Stomach (tissue), 8 donors: ENCODE measurements at regions not wholly inside any gene's neighbourhood (a gene's known extent, or its start where the extent isn't known, plus 50 kb on each side); places are given as distances from the start of the nearest gene placed in this dataset.
A peak's percentile ranks its signal among the peaks of the same experiment; 100 is the strongest.

Experiments used
- DNase-seq, 2 donors: peaks; one replicate each; pipeline versions ENCODE4 v3.0.0 to v3.0.0-alpha.2; 2013 to 2019
- H3K27ac ChIP-seq, 5 donors: fragments of 200-600 bp in 4 of 5; sonication (generic) in 4 of 5; one replicate each; pipeline ENCODE4 v1.5.1; 2013 to 2019; ENCODE audit warnings: mild to moderate bottlenecking in 1 of 5, moderate library complexity in 1 of 5
- H3K27me3 ChIP-seq, 3 donors: fragments of 200-600 bp; sonication (generic); one replicate each; pipeline ENCODE4 v1.5.1; 2017 to 2019; ENCODE audit warnings: mixed run types in 1 of 3
- H3K36me3 ChIP-seq, 4 donors: fragments of 200-600 bp; sonication (generic); 1 replicate in 3 of 4; 2 replicates in 1 of 4; pipeline ENCODE4 v1.5.1; 2016 to 2019
- H3K4me1 ChIP-seq, 4 donors: fragments of 200-600 bp; sonication (generic); one replicate each; pipeline ENCODE4 v1.5.1; 2016 to 2019
- H3K4me3 ChIP-seq, 4 donors: fragments of 200-600 bp; sonication (generic) in 3 of 4; one replicate each; pipeline ENCODE4 v1.5.1; 2016 to 2019; ENCODE audit warnings: mild to moderate bottlenecking in 1 of 4
- H3K9me3 ChIP-seq, 4 donors: fragments of 200-600 bp; sonication (generic); one replicate each; pipeline ENCODE4 v1.5.1; 2016 to 2019
- EP300 ChIP-seq: sonication (generic); formaldehyde crosslinking; IDR thresholded peaks from one replicate; pipeline ENCODE4 v1.6.1; 2017; ENCODE audit warnings: antibody characterized with exemption
- POLR2A ChIP-seq, 4 donors: fragments of 450-650 bp; IDR thresholded peaks; one replicate each; pipeline ENCODE4 v1.6.1; 2016; ENCODE audit warnings: antibody characterized with exemption in 4 of 4, control low read depth in 2 of 4, mild to moderate bottlenecking in 1 of 4, moderate library complexity in 1 of 4
- POLR2AphosphoS5 ChIP-seq, 3 donors: sonication (generic); formaldehyde crosslinking; IDR thresholded peaks; one replicate each; pipeline ENCODE4 v1.6.1; 2016; ENCODE audit warnings: antibody characterized with exemption in 3 of 3
- WGBS, 5 donors: extraction: QIAGEN DNeasy Blood & Tissue Kit in 3 of 5; methylation state at CpG; one replicate each; pipeline versions ENCODE4 v1.1.5 to v1.1.7; 2013 to 2018; 5-methylcytosine and 5-hydroxymethylcytosine counted together
- intact Hi-C: fragments of 100-400 bp; cut with DNase I; formaldehyde crosslinking; loops from one replicate; pipeline ENCODE4 v1.15.1; 2023; ENCODE audit warnings: low total_unique reads
- TF ChIP-seq, protein P1 (sequence below), 7 experiments: fragments of 450-650 bp in 4 of 7; fragments of 200-600 bp in 3 of 7; sonication (generic) in 3 of 7; IDR thresholded peaks; one replicate each; pipeline ENCODE4 v1.5.1; 2016 to 2019; ENCODE audit warnings: antibody characterized with exemption in 7 of 7, control low read depth in 2 of 7, mild to moderate bottlenecking in 1 of 7
- donor health status: healthy with polysubstance abuse.
- donor health status: Bipolar disorder and iron deficiency.
- donor health status: healthy.

DNA sequence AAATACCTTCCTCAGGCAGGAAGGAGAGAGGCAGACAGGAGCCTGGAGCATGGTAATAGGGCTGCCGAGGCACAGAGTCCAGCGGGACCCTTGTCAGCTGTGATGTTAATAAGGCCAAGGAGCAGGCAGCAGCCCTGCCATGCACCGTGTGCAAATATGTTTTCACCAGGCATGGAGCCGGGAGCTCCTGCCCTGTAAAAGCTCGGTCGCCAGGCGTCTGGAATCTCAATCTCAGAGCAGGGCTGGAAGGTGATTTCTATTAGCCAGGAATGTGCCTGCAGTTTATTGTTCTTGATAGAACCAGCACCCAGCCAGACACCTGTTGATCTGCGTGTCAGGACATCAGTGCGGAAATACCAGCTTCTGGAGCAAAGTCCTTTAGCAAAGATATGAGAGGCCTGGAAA lies 469.8 kb downstream of the GLRX3 start:
- TF ChIP-seq EP300 (no peak), POLR2A (IDR thresholded peaks at IDR 0.05) (no peak), POLR2AphosphoS5 (IDR thresholded peaks at IDR 0.05) (no peak)
- TF ChIP-seq, protein P1, sequence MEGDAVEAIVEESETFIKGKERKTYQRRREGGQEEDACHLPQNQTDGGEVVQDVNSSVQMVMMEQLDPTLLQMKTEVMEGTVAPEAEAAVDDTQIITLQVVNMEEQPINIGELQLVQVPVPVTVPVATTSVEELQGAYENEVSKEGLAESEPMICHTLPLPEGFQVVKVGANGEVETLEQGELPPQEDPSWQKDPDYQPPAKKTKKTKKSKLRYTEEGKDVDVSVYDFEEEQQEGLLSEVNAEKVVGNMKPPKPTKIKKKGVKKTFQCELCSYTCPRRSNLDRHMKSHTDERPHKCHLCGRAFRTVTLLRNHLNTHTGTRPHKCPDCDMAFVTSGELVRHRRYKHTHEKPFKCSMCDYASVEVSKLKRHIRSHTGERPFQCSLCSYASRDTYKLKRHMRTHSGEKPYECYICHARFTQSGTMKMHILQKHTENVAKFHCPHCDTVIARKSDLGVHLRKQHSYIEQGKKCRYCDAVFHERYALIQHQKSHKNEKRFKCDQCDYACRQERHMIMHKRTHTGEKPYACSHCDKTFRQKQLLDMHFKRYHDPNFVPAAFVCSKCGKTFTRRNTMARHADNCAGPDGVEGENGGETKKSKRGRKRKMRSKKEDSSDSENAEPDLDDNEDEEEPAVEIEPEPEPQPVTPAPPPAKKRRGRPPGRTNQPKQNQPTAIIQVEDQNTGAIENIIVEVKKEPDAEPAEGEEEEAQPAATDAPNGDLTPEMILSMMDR (IDR thresholded peaks at IDR 0.05): no peak
- intact Hi-C loops: no loop called here
- Histone ChIP-seq H3K36me3 (no peaks in the 10 kb centered on the region), H3K4me3 (no peak overlapping the region), H3K4me1 (no peaks in the 10 kb centered on the region), H3K9me3 (peaks cover 2 to 11% (median 8%) of the 10 kb centered on the region in 4 donors), H3K27ac (no peak overlapping the region), H3K27me3 (peaks cover 0 to 10% (median 0%) of the 10 kb centered on the region in 3 donors)
- DNase-seq: peak in 1 of 2 donors; percentile 24
- WGBS, 5 donors: 22 to 45% (median 33%) methylated on average over 9 of the region's 9 CpGs

DNA sequence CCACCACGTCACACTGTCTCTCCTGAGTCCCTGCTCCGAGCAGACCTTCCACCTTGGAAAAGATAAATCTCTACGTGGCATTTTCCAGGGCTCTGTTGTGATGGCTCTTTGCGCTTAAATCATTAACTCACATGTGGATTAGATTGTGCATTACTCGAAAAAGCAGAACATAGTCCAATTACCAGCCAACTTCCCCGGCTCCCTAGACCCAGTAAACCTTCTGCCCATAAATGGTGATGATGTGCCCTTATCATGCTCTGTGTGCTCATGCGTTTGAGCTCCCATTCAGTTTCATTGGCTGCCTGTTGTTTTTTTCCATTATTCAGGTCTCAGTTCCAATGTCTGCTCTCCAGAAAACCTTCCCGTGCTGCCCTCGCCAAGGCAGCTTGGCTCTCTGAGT lies 471.2 kb downstream of the GLRX3 start:
- Histone ChIP-seq H3K4me3 (no peak overlapping the region), H3K27ac (no peak overlapping the region), H3K36me3 (no peaks in the 10 kb centered on the region), H3K9me3 (peaks cover 0 to 20% (median 15%) of the 10 kb centered on the region in 4 donors), H3K27me3 (peaks cover 0 to 10% (median 0%) of the 10 kb centered on the region in 3 donors), H3K4me1 (no peaks in the 10 kb centered on the region)
- 75 to 84% (median 78%) methylated on average over 9 of the region's 9 CpGs for WGBS, 5 donors
- no peak for DNase-seq
- no peak for TF ChIP-seq EP300
- TF ChIP-seq, protein P1 (IDR thresholded peaks at IDR 0.05): no peak
- TF ChIP-seq POLR2AphosphoS5 (IDR thresholded peaks at IDR 0.05): no peak
- TF ChIP-seq POLR2A (IDR thresholded peaks at IDR 0.05): no peak
- intact Hi-C loops: no loop called here

DNA sequence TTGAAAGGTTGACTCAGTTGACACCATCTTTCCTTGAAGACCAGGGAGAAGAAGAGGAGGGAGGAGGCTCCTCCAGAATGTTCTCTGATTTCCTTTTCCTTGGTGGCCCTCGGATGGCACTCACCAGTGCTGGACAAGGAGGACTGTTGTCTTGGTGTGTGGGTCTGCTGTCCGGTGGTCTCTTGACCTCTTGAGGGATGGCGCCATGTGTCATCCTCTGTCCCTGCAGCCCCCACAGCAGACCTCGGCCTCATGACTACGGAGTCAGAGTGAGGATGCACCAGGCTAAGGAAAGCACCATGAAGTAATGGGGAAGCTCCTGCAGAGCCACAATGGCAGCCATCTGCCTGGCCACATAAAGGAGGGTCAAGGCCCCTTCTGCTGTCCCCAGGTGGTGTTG lies 475.0 kb downstream of the GLRX3 start:
- H3K27me3 ChIP-seq: peaks cover 0 to 5% (median 0%) of the 10 kb centered on the region in 3 donors
- H3K36me3 ChIP-seq: no peaks in the 10 kb centered on the region
- H3K4me1 ChIP-seq: no peaks in the 10 kb centered on the region
- TF ChIP-seq EP300 (no peak), POLR2A (IDR thresholded peaks at IDR 0.05) (no peak), POLR2AphosphoS5 (IDR thresholded peaks at IDR 0.05) (no peak)
- TF ChIP-seq, protein P1 (IDR thresholded peaks at IDR 0.05): no peak
- intact Hi-C loops: no loop called here
- 76 to 88% (median 82%) methylated on average over 4 to 5 of the region's 5 CpGs for WGBS, 5 donors
- no peak overlapping the region for H3K27ac ChIP-seq
- H3K4me3 ChIP-seq: no peak overlapping the region
- peaks cover 0 to 22% (median 9%) of the 10 kb centered on the region in 4 donors for H3K9me3 ChIP-seq
- no peak for DNase-seq

DNA sequence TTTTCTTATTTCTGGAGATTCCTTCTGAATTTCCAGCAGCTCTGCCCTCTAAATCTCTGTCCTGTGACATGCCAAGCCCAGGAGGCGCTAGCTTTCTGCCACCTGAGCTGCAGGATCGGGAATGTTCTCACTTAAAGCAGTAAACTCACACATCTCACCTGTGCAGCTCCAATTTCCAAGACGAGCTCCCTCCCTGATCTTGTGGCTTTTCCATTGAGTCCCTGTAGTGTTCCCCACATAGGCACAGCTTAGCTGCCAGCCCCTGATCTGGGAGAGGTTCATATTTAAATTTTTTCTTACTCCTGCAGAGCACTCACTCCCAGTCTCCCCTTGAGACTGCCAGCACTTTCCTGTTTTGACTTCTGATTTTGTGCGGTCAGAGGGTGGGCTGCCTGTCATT lies 479.3 kb downstream of the GLRX3 start:
- Histone ChIP-seq H3K27me3 (peaks cover 0 to 9% (median 0%) of the 10 kb centered on the region in 3 donors), H3K4me1 (no peaks in the 10 kb centered on the region), H3K36me3 (no peaks in the 10 kb centered on the region), H3K9me3 (peaks cover 0 to 15% (median 9%) of the 10 kb centered on the region in 4 donors), H3K4me3 (no peak overlapping the region), H3K27ac (no peak overlapping the region)
- intact Hi-C loops: no loop called here
- TF ChIP-seq, protein P1 (IDR thresholded peaks at IDR 0.05): no peak
- TF ChIP-seq EP300: no peak
- no peak for TF ChIP-seq POLR2A (IDR thresholded peaks at IDR 0.05)
- 8 to 19% (median 10%) methylated on average over 4 of the region's 4 CpGs for WGBS, 5 donors
- no peak for DNase-seq
